HCT116 (cell line): ENCODE measurements at regions not wholly inside any gene's neighbourhood (a gene's known extent, or its start where the extent isn't known, plus 50 kb on each side); places are given as distances from the start of the nearest gene placed in this dataset.

Source experiments
- ATAC-seq: fragments of 200-7000 bp; cut with Tn5 transposase; 2 replicates; pipeline ENCODE4 v1.9.1; 2020; ENCODE audit warnings: mild to moderate bottlenecking, moderate library complexity
- BruUV-seq: library from RNA; stranded (reverse); fragments of 400-500 nt; replicated peaks from 2 replicates; lab custom pipeline; 2021; lab: Mats Ljungman, UMichigan
- CTCF ChIA-PET: fragments of 300-600 bp; sonication (Branson Sonifier 250); formaldehyde crosslinking; loops from one replicate; lab custom pipeline; 2021; ENCODE audit warnings: antibody characterized with exemption; lab: Charles Lee
- POLR2A ChIA-PET: fragments of 300-600, 350-600 bp; sonication (Branson Sonifier 250); formaldehyde crosslinking; loops from one replicate; lab custom pipeline; 2021; ENCODE audit warnings: antibody characterized with exemption; lab: Charles Lee
- RAD21 ChIA-PET, 2 experiments: fragments of 300-600 bp; sonication (Branson Sonifier 250); formaldehyde crosslinking; loops; one replicate each; lab custom pipeline; 2023; ENCODE audit warnings: low total read pairs in 2 of 2; ENCODE audit not compliant: uncharacterized antibody in 2 of 2, unreplicated experiment in 2 of 2, low non-redundant PET in 1 of 2; lab: Charles Lee
- DNase-seq: peaks from one replicate; pipeline ENCODE4 v3.0.0-alpha.2; 2010; ENCODE audit warnings: low read depth, low spot score
- H2AFZ ChIP-seq: fragments of 200-600 bp; shearing (Covaris generic), sonication (generic); 2 replicates; pipeline ENCODE4 v1.6.1; 2017; ENCODE audit warnings: low read depth, mixed run types, mixed read lengths, antibody characterized with exemption, low read length; ENCODE audit not compliant: poor library complexity, severe bottlenecking
- H3K27ac ChIP-seq: 2 replicates; pipeline ENCODE4 v1.5.1; 2012; ENCODE audit warnings: low read depth, low read length
- H3K27me3 ChIP-seq: fragments of 200-600 bp; sonication (generic); 2 replicates; pipeline ENCODE4 v1.6.1; 2016; ENCODE audit warnings: mixed run types, low read length, mixed read lengths; ENCODE audit not compliant: insufficient read depth
- H3K36me3 ChIP-seq, 2 experiments: fragments of 200-500 bp in 1 of 2; fragments of 200-600 bp in 1 of 2; sonication (Bioruptor generic) in 1 of 2; sonication (generic) in 1 of 2; 2 replicates each; pipeline versions ENCODE4 v1.5.1 to v1.6.1; 2014 to 2016; ENCODE audit warnings: low read length in 2 of 2, inconsistent platforms in 1 of 2, mixed read lengths in 1 of 2, mixed run types in 1 of 2; ENCODE audit not compliant: insufficient read depth in 2 of 2, control insufficient read depth in 1 of 2
- H3K4me1 ChIP-seq, 2 experiments: fragments of 200-600 bp in 1 of 2; sonication (generic) in 1 of 2; 2 replicates each; pipeline versions ENCODE4 v1.5.1 to v1.6.1; 2012 to 2017; ENCODE audit warnings: low read length in 2 of 2, inconsistent platforms in 1 of 2, mild to moderate bottlenecking in 1 of 2, mixed read lengths in 1 of 2, mixed run types in 1 of 2, moderate library complexity in 1 of 2; ENCODE audit not compliant: insufficient read depth in 2 of 2, control insufficient read depth in 1 of 2
- H3K4me2 ChIP-seq: fragments of 200-600 bp; sonication (generic); 2 replicates; pipeline ENCODE4 v1.6.1; 2017; ENCODE audit warnings: mixed run types, low read length, mixed read lengths
- H3K4me3 ChIP-seq, 2 experiments: fragments of 200-600 bp in 1 of 2; sonication (generic) in 1 of 2; replicated peaks in 1 of 2; 2 replicates each; pipeline ENCODE4 v1.5.1; 2011 to 2016; ENCODE audit warnings: low read length in 2 of 2, control low read depth in 1 of 2, low read depth in 1 of 2, mild to moderate bottlenecking in 1 of 2, mixed read lengths in 1 of 2, mixed run types in 1 of 2
- H3K79me2 ChIP-seq: fragments of 200-600 bp; sonication (generic); 2 replicates; pipeline ENCODE4 v1.6.1; 2017; ENCODE audit warnings: mild to moderate bottlenecking, mixed run types, low read length, moderate library complexity, mixed read lengths; ENCODE audit not compliant: insufficient read depth
- H3K9ac ChIP-seq: fragments of 200-600 bp; sonication (generic); 2 replicates; pipeline ENCODE4 v1.6.1; 2016; ENCODE audit warnings: low read length, mixed read lengths
- H3K9me2 ChIP-seq: fragments of 200-600 bp; sonication (generic), shearing (Covaris generic); 2 replicates; pipeline ENCODE4 v1.6.1; 2017; ENCODE audit warnings: mixed run types, mild to moderate bottlenecking, moderate library complexity; ENCODE audit not compliant: insufficient read depth
- H3K9me3 ChIP-seq, 2 experiments: fragments of 200-500 bp in 1 of 2; fragments of 200-600 bp in 1 of 2; sonication (Bioruptor generic) in 1 of 2; sonication (generic) in 1 of 2; 2 replicates each; pipeline ENCODE4 v1.6.1; 2014 to 2017; ENCODE audit warnings: low read length in 2 of 2, mixed read lengths in 2 of 2, inconsistent platforms in 1 of 2, low read depth in 1 of 2, mild to moderate bottlenecking in 1 of 2, mixed run types in 1 of 2, moderate library complexity in 1 of 2; ENCODE audit not compliant: control insufficient read depth in 1 of 2, insufficient read depth in 1 of 2
- H4K20me1 ChIP-seq: fragments of 200-600 bp; sonication (generic), shearing (Covaris generic); 2 replicates; pipeline ENCODE4 v1.6.1; 2017; ENCODE audit warnings: mixed run types, mild to moderate bottlenecking, moderate library complexity; ENCODE audit not compliant: insufficient read depth
- ATF3 ChIP-seq: IDR thresholded peaks from 2 replicates; pipeline ENCODE4 v1.6.1; 2012
- CBX3 ChIP-seq: IDR thresholded peaks from 2 replicates; pipeline ENCODE4 v1.6.1; 2012; ENCODE audit warnings: low read depth
- CEBPB ChIP-seq: IDR thresholded peaks from 2 replicates; pipeline ENCODE4 v1.6.1; 2012; ENCODE audit warnings: low read depth
- CTCF ChIP-seq, 3 experiments: fragments of 200-600 bp in 1 of 3; sonication (generic) in 1 of 3; IDR thresholded peaks in 2 of 3; conservative IDR thresholded peaks in 1 of 3; 2 replicates each; pipeline ENCODE4 v1.5.1; 2012 to 2017; ENCODE audit warnings: low read depth in 2 of 3, low read length in 2 of 3, antibody characterized with exemption in 1 of 3, borderline replicate concordance in 1 of 3, control low read depth in 1 of 3, mild to moderate bottlenecking in 1 of 3, mixed read lengths in 1 of 3, mixed run types in 1 of 3, moderate library complexity in 1 of 3; ENCODE audit not compliant: insufficient read depth in 1 of 3
- ELF1 ChIP-seq: IDR thresholded peaks from 2 replicates; pipeline ENCODE4 v1.6.1; 2012; ENCODE audit warnings: low read depth, borderline replicate concordance
- EZH2 ChIP-seq: fragments of 200-600 bp; sonication (generic); IDR thresholded peaks from 2 replicates; pipeline ENCODE4 v1.6.1; 2017; ENCODE audit warnings: antibody characterized with exemption, mixed run types
- EZH2phosphoT487 ChIP-seq: fragments of 200-600 bp; IDR thresholded peaks from 2 replicates; pipeline ENCODE4 v1.6.1; 2018; ENCODE audit warnings: antibody characterized with exemption, borderline replicate concordance
- FOSL1 ChIP-seq: IDR thresholded peaks from 2 replicates; pipeline ENCODE4 v1.6.1; 2012; ENCODE audit warnings: low read depth
- JUND ChIP-seq: IDR thresholded peaks from 2 replicates; pipeline ENCODE4 v1.6.1; 2012
- MAX ChIP-seq: IDR thresholded peaks from 2 replicates; pipeline ENCODE4 v1.6.1; 2012
- POLR2A ChIP-seq: IDR thresholded peaks from 2 replicates; pipeline ENCODE4 v1.7.0; 2011; ENCODE audit warnings: borderline replicate concordance; ENCODE audit not compliant: insufficient read depth, insufficient read length; ENCODE audit errors: extremely low read depth
- POLR2AphosphoS5 ChIP-seq: IDR thresholded peaks from 2 replicates; pipeline ENCODE4 v1.6.1; 2011; ENCODE audit warnings: mild to moderate bottlenecking, low read depth, low read length, moderate library complexity
- REST ChIP-seq: IDR thresholded peaks from 2 replicates; pipeline ENCODE4 v1.6.1; 2012; ENCODE audit warnings: low read depth
- SP1 ChIP-seq: IDR thresholded peaks from 2 replicates; pipeline ENCODE4 v1.6.1; 2012; ENCODE audit warnings: low read depth
- SRF ChIP-seq: IDR thresholded peaks from 2 replicates; pipeline ENCODE4 v1.6.1; 2012; ENCODE audit warnings: low read depth
- TCF7L2 ChIP-seq: IDR thresholded peaks from 2 replicates; pipeline ENCODE4 v1.7.0; 2011; ENCODE audit warnings: borderline replicate concordance, inconsistent platforms; ENCODE audit not compliant: insufficient read depth, insufficient read length; ENCODE audit errors: extremely low read depth
- YY1 ChIP-seq: IDR thresholded peaks from 2 replicates; pipeline ENCODE4 v1.6.1; 2011; ENCODE audit warnings: low read length, low read depth, moderate library complexity, mild to moderate bottlenecking; ENCODE audit not compliant: insufficient replicate concordance; ENCODE audit errors: extremely low read depth
- ZFX ChIP-seq: fragments of 450-650 bp; IDR thresholded peaks from 2 replicates; pipeline ENCODE4 v1.6.1; 2017
- ZNF274 ChIP-seq: fragments of 200-500 bp; sonication (Bioruptor generic); IDR thresholded peaks from 2 replicates; pipeline ENCODE4 v1.6.1; 2014; ENCODE audit warnings: mild to moderate bottlenecking, low read depth, low read length, inconsistent platforms
- intact Hi-C: fragments of 100-400 bp; cut with micrococcal nuclease; formaldehyde crosslinking; loops from 2 replicates; pipeline ENCODE4 v1.10.0; 2022

GRCh38 chr9:22969350-22969979, 522.8 kb downstream of the DMRTA1 start:
- intact Hi-C loops: no loop called here
- ChIA-PET CTCF (no interaction called here), POLR2A (no interaction called here), RAD21 (no interaction called here)
- DNase-seq: no peak
- H3K9ac ChIP-seq: no peak overlapping the region
- H3K9me3 ChIP-seq: peaks cover 0 to 16% of the 10 kb centered on the region in 2 experiments; a peak in 3 of 4 replicates
- H3K36me3 ChIP-seq: no peaks in the 10 kb centered on the region
- H2AFZ ChIP-seq: no peak overlapping the region
- no peaks in the 10 kb centered on the region for H3K9me2 ChIP-seq
- H3K4me3 ChIP-seq: no peak overlapping the region
- H3K27me3 ChIP-seq: no peaks in the 10 kb centered on the region
- TF ChIP-seq ELF1 (no peak), POLR2AphosphoS5 (no peak), YY1 (no peak), ZFX (no peak), MAX (no peak), EZH2 (no peak), EZH2phosphoT487 (no peak), REST (no peak), ATF3 (no peak), SP1 (no peak), CEBPB (no peak), ZNF274 (no peak), CTCF (IDR thresholded peaks at IDR 0.05 in 2 of 3, conservative IDR thresholded peaks at IDR 0.05 in 1 of 3; ENCODE audit: borderline replicate concordance in 1 of 3, insufficient read depth in 1 of 3, low read depth in 2 of 3, low read length in 2 of 3) (no peak), CBX3 (no peak), SRF (no peak), TCF7L2 (no peak), JUND (no peak), POLR2A (no peak), FOSL1 (no peak)
- no peaks in the 10 kb centered on the region for H3K4me1 ChIP-seq
- no TSS peak for BruUV-seq
- no peak overlapping the region for H3K4me2 ChIP-seq
- no peak overlapping the region for H3K27ac ChIP-seq
- no peak for ATAC-seq
- H4K20me1 ChIP-seq: no peaks in the 10 kb centered on the region
- H3K79me2 ChIP-seq: no peaks in the 10 kb centered on the region
